GOT3 (cell line): ENCODE measurements at regions not wholly inside any gene's neighbourhood (a gene's known extent, or its start where the extent isn't known, plus 50 kb on each side); places are given as distances from the start of the nearest gene placed in this dataset.

Source experiments
- DNase-seq: peaks from one replicate; lab custom pipeline; 2025; ENCODE audit warnings: mixed read lengths; lab: John Stamatoyannopoulos, UW

DNA sequence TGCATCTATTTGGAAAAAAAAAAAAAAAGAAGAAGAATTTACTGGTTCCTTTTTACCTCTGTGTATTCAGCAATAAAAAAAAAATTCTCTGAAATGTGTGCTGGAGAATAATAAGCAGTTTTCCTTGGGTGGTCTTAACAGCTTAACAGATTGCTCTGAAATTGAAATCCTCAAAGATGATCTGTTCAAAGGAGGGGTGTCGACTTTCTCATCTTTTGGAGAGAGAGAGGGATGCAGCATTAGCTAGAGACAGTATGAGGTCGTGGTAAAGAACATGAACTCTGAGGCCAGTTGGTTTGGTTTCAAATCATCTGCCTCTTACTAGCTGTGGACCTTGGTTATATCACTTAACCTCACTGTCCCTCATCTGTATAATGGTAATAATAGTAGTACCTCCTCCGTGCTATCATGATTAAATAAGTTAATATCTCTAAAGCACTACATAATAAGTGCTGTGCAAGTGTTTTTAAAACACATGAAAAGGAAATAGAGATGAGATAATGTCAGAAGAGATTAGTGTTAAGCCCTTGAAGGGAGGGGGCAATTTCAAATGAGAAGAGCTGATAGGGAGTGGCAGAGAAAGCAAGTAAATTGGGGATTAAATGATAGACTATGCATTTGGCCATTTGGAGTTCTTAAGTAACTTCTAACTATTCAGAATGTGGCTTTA, 109.9 kb upstream of the LIMCH1 start:
- no peak for DNase-seq

DNA sequence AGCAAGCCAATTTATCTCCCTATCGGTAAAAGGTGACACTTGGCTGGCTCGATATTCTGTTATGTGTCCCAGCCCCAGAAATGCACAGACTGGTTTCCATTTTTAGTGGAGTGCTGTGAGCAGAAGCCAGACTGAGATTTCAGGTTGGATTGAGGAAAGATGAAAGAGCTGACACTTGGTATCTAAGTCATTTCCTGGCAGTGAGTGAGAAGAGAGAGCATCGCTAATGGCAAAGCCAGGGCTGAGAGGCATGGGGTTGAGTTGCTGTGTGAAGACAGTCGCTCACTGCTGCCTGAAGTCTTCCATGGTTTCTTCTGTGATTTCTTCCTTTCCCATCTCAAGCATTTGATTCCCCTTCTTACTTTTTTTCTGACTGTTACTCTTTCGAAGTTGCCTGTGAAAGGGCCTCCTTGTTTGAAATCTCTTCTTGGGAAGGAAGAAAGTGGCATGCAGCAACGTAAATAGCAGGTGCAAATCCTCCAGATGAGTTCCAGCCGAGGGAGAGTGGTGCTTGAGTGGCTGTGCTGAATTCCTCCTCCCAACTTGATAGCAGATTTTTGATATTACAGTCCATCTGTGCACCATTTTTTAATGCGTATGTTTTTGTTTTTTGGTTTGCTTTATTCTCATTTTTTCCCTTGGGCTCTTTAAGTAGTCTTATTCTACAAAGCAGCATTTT, 109.2 kb upstream of the LIMCH1 start:
- DNase-seq: no peak

- DNase-seq: no peak
Observed at GRCh38 chr4:41429280-41429669, 108.7 kb upstream of the LIMCH1 start.

DNA sequence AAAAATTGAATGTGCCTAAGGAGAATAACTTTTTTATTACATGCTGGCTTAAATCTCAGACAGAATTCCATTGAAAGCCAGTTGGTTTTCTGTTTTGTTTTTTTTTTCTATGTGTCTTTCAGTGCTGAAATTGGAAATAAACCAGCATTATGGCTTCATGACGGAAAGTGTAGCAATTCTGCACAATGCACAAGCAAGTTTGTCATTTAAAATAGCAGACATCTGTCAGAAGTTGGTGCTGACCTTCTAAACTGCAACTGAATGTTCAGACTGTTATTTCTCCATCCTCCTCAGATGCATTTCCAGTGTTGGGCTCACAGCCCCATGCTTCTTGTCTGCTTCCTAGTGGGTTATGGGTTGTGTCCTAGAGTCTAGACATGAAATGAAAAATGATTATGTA, 107.2 kb upstream of the LIMCH1 start:
- no peak for DNase-seq

DNA sequence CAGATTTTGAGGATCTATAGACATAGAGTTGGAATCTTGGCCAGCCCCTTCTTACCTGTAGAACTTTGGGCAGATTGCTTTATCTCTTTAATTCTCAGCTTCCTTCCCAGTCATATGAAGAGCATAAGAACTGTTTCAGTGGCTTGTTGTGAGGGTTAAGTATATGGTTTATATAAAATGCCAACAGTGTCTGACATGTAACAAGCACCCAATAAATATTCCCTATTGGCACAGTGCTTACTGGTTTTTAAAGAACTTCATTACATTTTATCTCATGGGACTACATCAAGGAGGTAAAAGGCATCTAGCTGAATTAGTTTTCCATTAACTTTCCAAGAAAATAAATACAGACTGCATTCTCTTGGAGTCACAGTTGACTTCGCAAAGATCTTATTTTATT, 106.7 kb upstream of the LIMCH1 start:
- no peak for DNase-seq

DNA sequence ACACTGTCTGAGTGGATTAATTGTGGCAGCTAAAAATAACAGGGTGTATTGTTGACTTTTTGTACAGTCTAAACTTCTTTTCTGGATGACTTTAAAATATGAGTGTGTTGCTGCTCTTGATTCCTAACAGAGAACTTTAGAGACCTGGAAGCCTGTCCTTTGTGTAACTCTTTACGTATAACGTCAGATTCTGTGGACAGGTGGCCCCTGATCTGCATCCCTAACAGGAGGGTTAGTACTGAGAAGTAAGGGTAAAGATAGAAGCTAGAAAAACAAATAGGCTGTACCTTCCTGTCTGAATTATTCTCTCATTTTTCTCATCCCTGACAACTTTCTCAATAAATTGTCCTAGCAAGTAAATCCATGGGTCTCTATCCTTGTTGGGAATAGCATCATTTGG, 105.7 kb upstream of the LIMCH1 start:
- DNase-seq: no peak

GRCh38 chr4:41432881-41433280, 105.1 kb upstream of the LIMCH1 start:
- DNase-seq: no peak

GRCh38 chr4:41433361-41433760, 104.6 kb upstream of the LIMCH1 start:
- DNase-seq: no peak

DNA sequence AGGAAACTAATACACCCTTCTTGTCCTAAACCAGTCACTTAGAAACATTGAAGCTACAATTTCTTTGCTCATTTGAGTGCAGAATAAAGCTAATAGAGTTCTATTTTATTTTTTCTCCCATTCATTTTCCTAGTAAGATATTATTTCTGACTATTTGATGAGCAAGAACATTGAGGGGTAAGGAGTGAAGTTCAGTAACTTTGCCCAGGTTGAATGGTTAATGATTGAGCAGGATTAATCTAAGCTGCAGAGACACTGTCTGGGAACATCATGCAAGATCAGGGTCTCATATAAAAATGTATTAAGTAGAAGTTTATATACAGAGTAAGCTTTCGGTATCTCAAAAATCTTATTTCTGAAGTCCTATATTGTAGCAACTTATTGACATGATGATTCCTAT, 102.4 kb upstream of the LIMCH1 start:
- no peak for DNase-seq

- DNase-seq: no peak
Observed at GRCh38 chr4:41436419-41436818, 101.5 kb upstream of the LIMCH1 start.

DNA sequence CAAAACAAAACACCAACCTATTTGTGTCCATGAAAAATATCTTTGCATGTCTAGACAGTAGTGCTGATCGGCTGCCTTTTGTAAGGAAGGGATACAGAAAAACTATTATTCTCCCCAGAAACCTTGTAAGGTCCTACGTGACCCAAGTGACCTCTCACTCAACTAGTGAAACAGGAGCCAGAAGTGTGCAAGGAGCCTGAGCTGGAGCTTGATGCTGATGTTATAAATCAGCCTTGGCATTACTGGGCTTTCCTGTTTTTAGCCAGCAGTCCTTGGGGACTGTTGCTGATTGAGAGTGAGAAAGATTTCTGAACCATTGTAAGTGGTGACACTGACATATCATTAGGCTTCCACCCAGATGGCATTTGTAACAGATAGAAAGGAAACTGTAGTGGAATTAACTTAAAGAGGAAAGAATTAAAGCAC, 100.8 kb upstream of the LIMCH1 start:
- no peak for DNase-seq

DNA sequence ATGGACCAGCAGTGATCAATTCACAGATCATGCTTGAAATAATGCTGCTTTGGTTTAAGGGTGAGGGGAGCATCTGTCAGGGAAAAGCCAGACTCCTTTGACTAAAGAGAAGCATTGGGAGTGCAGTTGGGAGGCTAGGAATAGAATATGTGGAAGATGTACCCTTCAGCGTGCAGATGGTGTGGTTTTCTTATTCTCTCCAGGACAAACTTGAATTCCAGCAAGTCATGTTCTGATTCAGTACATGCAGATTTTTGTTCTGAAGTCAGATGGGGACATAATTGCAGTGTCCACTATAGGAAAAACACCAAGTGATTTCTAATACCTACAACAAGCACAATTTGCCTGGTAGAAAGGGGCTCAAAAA, 99.0 kb upstream of the LIMCH1 start:
- DNase-seq: no peak

DNA sequence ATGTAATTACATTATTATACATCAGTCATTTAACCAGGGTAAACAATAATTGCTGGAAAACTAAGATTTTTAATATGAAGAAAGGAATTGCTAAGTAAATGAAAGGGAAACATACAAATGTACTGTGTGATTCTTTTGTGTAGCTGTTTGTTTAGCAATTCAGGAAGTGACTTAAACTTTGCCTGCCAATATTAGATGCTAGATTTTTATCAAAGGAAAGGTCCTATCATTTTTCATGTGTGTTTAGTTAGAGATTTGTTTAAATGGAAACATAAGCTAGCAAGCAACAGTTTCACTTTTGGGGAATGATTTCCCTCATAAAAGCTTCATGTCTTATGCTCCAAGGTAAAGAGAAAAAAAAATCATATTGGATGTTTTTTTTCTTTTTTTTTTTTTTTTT, 95.1 kb upstream of the LIMCH1 start:
- no peak for DNase-seq

DNA sequence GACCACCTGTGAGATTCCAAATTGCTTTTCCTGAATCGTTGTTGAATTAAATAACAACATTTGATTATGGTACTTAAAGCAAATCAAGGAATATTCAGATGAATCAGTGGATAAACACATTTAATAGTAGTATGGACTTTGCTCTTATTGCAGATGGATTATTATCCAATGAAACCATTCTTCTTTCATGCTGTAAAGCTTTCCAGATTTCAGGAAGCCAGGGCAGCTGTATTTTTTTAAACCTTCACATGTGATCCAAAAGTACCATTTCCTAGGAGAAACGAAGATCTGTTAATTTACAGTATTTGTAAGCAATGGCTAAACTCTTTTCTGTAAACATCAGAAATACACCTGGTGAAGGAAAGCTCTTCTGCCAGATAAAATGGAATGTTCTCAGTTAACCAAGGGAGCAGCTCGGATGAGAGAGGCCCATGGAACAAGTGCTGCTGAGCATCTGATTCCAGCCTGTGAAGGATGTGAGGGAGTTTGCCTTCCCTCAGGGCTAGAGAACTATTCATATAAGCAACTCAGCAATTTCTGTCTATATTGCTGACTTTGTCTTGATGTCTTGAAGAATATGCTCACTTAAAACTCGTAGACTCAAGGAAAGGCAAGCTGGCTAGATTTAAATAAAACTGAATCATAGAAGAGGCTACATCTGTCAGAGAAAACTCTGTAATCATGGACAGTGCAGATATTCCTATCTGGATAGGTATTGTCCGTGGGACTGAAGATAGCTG, 94.4 kb upstream of the LIMCH1 start:
- DNase-seq: no peak

- no peak for DNase-seq
Observed at GRCh38 chr4:41446391-41446790, 91.6 kb upstream of the LIMCH1 start.

DNA sequence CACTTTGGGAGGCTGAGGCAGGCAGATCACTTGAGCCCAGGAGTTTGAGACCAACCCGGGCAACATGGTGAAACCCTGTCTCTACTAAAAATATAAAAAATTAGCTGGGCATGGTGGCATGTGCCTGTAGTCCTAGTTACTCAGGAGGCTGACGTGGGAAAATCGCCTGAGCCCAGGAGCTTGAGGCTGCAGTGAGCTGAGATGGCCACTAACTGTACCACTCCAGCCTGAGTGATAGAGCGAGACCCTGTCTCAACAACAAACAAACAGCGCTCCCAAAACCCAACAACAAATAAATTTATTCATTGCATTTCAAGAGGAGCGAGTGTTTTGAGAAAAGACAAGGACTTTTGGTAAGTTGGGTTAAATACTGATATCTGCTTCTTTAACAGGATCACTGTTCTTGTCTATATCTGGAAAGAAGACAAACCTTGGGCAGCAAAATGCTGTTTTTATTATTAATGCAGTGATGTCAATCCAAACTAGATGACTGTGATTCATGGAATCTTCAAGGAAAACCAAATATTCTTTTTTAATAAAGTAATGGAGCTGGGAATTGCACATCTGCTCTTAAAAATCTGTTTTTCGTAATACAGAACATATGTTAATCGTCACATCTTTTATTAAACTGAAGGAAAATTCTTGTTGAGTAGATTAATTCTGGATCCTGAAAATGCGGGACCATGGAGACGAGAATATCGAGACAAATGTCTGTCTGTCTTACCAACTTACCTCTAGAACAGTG, 90.8 kb upstream of the LIMCH1 start:
- no peak for DNase-seq

- DNase-seq: no peak
Observed at GRCh38 chr4:41448934-41449333, 89.0 kb upstream of the LIMCH1 start.

- DNase-seq: no peak
Observed at GRCh38 chr4:41451961-41452360, 86.0 kb upstream of the LIMCH1 start.

GRCh38 chr4:41452484-41453225, 85.3 kb upstream of the LIMCH1 start:
- no peak for DNase-seq

DNA sequence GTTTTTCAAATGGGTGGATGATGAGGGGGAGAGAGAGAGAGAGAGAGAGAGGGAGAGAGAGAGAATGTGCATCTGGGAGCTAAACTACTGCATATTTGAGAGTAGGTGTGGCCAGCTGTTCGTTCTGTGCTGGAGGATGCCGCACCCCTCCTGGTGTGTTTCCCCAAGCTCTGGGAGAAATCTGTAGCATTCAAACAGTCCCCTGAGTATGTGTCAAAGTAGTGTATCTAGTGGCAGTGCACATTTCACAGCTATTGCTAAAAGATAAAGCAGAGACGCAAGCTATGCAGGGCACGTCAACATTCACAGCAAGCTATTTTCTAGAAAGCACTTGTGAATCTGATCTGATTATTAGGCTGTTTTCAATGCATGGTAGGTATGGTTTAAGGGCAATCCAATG, 83.5 kb upstream of the LIMCH1 start:
- no peak for DNase-seq

GRCh38 chr4:41455206-41455605, 82.8 kb upstream of the LIMCH1 start:
- DNase-seq: no peak

DNA sequence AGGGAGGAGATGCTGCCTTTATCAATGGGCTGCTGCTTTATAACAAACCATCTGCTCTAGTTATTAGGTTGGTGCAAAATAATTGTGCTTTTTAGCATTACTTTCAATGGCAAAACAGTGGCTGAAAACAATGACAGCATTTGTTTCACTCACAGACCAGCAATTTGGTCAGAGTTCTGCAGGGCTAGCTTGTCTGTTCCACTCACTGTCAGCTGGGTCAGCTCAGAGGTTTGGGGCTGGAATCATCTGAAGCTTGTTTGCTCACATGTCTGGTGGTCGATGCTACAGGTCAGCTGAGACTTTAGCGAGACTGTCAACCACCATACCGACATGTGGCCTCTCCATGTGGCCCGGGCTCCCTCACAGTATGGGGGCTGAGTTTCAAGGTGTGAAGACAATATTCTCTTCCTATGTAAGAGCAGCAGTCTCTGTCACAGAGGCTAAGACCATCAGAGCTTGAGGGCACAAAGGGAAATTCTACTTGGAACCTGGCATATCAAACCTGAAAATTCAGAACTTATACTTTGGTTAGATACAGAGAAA, 81.3 kb upstream of the LIMCH1 start:
- DNase-seq: no peak
